HEK293 (cell line): ENCODE measurements at regions not wholly inside any gene's neighbourhood (a gene's known extent, or its start where the extent isn't known, plus 50 kb on each side); places are given as distances from the start of the nearest gene placed in this dataset.
"Not testable (repeated sequence)": the region's sequence is repeated elsewhere in the genome, so short reads cannot be mapped to it uniquely, and the experiment has no call there.

Experiments
- CTCF ChIA-PET: fragments of 350-600 bp; formaldehyde crosslinking; extraction: SDS; loops from one replicate; lab custom pipeline; 2021; ENCODE audit warnings: antibody characterized with exemption; lab: Yijun Ruan, JAX
- POLR2A ChIA-PET: fragments of 300-600 bp; formaldehyde crosslinking; extraction: SDS; loops from one replicate; lab custom pipeline; 2020; ENCODE audit warnings: antibody characterized with exemption, inconsistent platforms; lab: Yijun Ruan, JAX
- H3K27ac ChIP-seq: fragments of 200-500 bp; sonication (Bioruptor generic); 2 replicates; pipeline ENCODE4 v1.5.1; 2014; ENCODE audit warnings: low read depth, low read length, control low read depth, inconsistent platforms; ENCODE audit errors: extremely low read depth
- H3K36me3 ChIP-seq, 2 experiments: fragments of 200-500 bp in 1 of 2; sonication (Bioruptor generic) in 1 of 2; 1 replicate in 1 of 2; 2 replicates in 1 of 2; pipeline ENCODE4 v1.5.1; 2014 to 2017; ENCODE audit warnings: inconsistent platforms in 2 of 2, low read length in 2 of 2; ENCODE audit not compliant: control insufficient read depth in 2 of 2, insufficient read depth in 1 of 2
- H3K4me1 ChIP-seq: fragments of 200-500 bp; sonication (Bioruptor generic); 2 replicates; pipeline ENCODE4 v1.5.1; 2014; ENCODE audit warnings: mild to moderate bottlenecking, low read length, inconsistent platforms; ENCODE audit not compliant: control insufficient read depth, insufficient read depth
- H3K4me3 ChIP-seq: 2 replicates; pipeline ENCODE4 v1.5.1; 2011; ENCODE audit warnings: low read depth, mild to moderate bottlenecking, control low read depth, low read length, moderate library complexity
- H3K9me3 ChIP-seq: fragments of 200-500 bp; sonication (Bioruptor generic); 2 replicates; pipeline ENCODE4 v1.5.1; 2014; ENCODE audit warnings: low read depth, low read length, inconsistent platforms; ENCODE audit not compliant: control insufficient read depth, insufficient read depth
- BCL11B ChIP-seq: fragments of 450-650 bp; formaldehyde crosslinking; IDR thresholded peaks from 2 replicates; pipeline ENCODE4 v1.5.1; 2016; ENCODE audit warnings: low read depth, missing biosample characterization, missing genetic modification characterization
- GLIS1 ChIP-seq: fragments of 450-650 bp; formaldehyde crosslinking; IDR thresholded peaks from 2 replicates; pipeline ENCODE4 v1.5.1; 2016; ENCODE audit warnings: missing biosample characterization, missing genetic modification characterization
- KLF1 ChIP-seq: fragments of 450-650 bp; formaldehyde crosslinking; IDR thresholded peaks from 2 replicates; pipeline ENCODE4 v1.5.1; 2016; ENCODE audit warnings: missing biosample characterization, missing genetic modification characterization
- SP3 ChIP-seq: fragments of 450-650 bp; formaldehyde crosslinking; IDR thresholded peaks from 2 replicates; pipeline ENCODE4 v1.5.1; 2016; ENCODE audit warnings: missing biosample characterization, missing genetic modification characterization
- SP7 ChIP-seq: fragments of 450-650 bp; formaldehyde crosslinking; IDR thresholded peaks from 2 replicates; pipeline ENCODE4 v1.5.1; 2016; ENCODE audit warnings: missing biosample characterization, missing genetic modification characterization
- ZBTB8A ChIP-seq: fragments of 450-650 bp; formaldehyde crosslinking; IDR thresholded peaks from 2 replicates; pipeline ENCODE4 v1.5.1; 2016; ENCODE audit warnings: missing biosample characterization, missing genetic modification characterization
- ZEB2 ChIP-seq: fragments of 450-650 bp; formaldehyde crosslinking; IDR thresholded peaks from 2 replicates; pipeline ENCODE4 v1.5.1; 2016; ENCODE audit warnings: missing biosample characterization, missing genetic modification characterization
- ZFHX2 ChIP-seq: fragments of 450-650 bp; formaldehyde crosslinking; conservative IDR thresholded peaks from 2 replicates; pipeline ENCODE4 v1.5.1; 2016; ENCODE audit warnings: missing biosample characterization, missing genetic modification characterization
- ZIC2 ChIP-seq: fragments of 450-650 bp; formaldehyde crosslinking; IDR thresholded peaks from 2 replicates; pipeline ENCODE4 v1.5.1; 2016; ENCODE audit warnings: missing biosample characterization, missing genetic modification characterization
- ZNF184 ChIP-seq: fragments of 450-650 bp; IDR thresholded peaks from 2 replicates; pipeline ENCODE4 v1.5.1; 2018; ENCODE audit warnings: missing biosample characterization, mild to moderate bottlenecking, missing genetic modification characterization
- ZNF211 ChIP-seq: fragments of 450-650 bp; formaldehyde crosslinking; IDR thresholded peaks from 2 replicates; pipeline ENCODE4 v1.5.1; 2016; ENCODE audit warnings: low read depth, missing biosample characterization, missing genetic modification characterization
- ZNF23 ChIP-seq: fragments of 450-650 bp; formaldehyde crosslinking; IDR thresholded peaks from 2 replicates; pipeline ENCODE4 v1.5.1; 2016; ENCODE audit warnings: missing biosample characterization, missing genetic modification characterization, borderline replicate concordance
- ZNF324 ChIP-seq: fragments of 450-650 bp; formaldehyde crosslinking; IDR thresholded peaks from 2 replicates; pipeline ENCODE4 v1.5.1; 2016; ENCODE audit warnings: missing biosample characterization, missing genetic modification characterization
- ZNF561 ChIP-seq: fragments of 450-650 bp; IDR thresholded peaks from 2 replicates; pipeline ENCODE4 v1.5.1; 2018; ENCODE audit warnings: missing biosample characterization, missing genetic modification characterization, borderline replicate concordance
- ZNF585B ChIP-seq: fragments of 450-650 bp; formaldehyde crosslinking; IDR thresholded peaks from 2 replicates; pipeline ENCODE4 v1.5.1; 2016; ENCODE audit warnings: missing biosample characterization, missing genetic modification characterization
- ZNF629 ChIP-seq: fragments of 450-650 bp; formaldehyde crosslinking; IDR thresholded peaks from 2 replicates; pipeline ENCODE4 v1.5.1; 2017; ENCODE audit warnings: missing biosample characterization, missing genetic modification characterization
- TF ChIP-seq, protein P1 (sequence below): fragments of 450-650 bp; formaldehyde crosslinking; IDR thresholded peaks from 2 replicates; pipeline ENCODE4 v1.5.1; 2016; ENCODE audit warnings: missing biosample characterization, missing genetic modification characterization, low read depth
- TF ChIP-seq, protein P2 (sequence below): fragments of 450-650 bp; formaldehyde crosslinking; IDR thresholded peaks from 2 replicates; pipeline ENCODE4 v1.5.1; 2017; ENCODE audit warnings: missing biosample characterization, mild to moderate bottlenecking, missing genetic modification characterization, moderate library complexity
- TF ChIP-seq, protein P3 (sequence below): fragments of 450-650 bp; formaldehyde crosslinking; IDR thresholded peaks from 2 replicates; pipeline ENCODE4; 2016; ENCODE audit warnings: missing biosample characterization, missing genetic modification characterization
- TF ChIP-seq, protein P4 (sequence below): fragments of 450-650 bp; formaldehyde crosslinking; IDR thresholded peaks from 2 replicates; pipeline ENCODE4 v1.5.1; 2016; ENCODE audit warnings: missing biosample characterization, missing genetic modification characterization

DNA sequence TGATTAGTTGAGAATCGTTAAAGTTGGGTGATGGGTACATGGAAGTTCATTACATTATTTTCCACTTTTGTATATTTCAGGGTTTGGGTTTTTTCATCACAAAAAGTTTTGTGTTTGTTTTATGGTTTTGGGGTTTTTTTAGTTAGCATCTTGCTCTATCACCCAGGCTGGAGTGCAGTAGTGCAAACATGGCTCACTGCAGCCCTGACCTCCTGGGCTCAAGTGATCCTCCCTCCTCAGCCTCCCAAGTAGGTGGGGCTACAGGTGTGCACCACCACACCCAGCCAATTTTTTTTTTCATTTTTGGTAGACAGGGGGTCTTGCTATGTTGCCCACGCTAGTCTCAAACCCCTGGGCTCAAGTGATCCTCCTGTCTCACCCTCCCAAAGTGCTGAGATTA is 100.1 kb upstream of the CHD2 start (continued):
- TF ChIP-seq ZNF23 (tag by site-specific recombination): no peak

DNA sequence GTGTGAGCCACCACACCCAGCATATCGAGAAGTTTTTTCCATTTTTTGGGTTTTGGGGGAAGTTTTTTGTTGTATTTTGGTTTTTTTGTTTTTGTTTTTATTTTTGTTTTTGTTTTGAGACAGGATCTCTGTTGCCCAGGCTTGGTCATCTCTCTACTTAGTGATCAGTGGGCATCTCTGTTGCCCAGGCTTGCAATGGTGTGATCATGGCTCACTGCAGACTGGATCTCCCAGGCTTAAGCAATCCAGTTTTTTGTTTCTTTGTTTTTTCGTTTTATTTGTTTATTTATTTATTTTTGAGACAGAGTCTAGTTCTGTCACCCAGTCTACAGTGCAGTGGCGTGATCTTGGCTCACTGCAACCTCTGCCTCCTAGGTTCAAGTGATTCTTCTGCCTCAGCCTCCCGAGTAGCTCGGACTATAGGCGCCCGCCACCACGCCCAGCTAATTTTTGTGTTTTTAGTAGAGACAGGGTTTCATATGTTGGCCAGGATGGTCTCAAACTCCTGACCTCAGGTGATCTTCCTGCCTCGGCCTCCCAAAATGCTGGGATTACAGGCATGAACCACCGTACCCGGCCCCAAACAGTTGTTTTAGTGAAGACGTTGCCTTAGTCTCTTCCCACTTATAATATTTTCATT is 99.6 kb upstream of the CHD2 start:
- POLR2A ChIA-PET: interaction anchor here (0.6 to 2.4 kb wide), 7 partner anchors 31 to 121 kb away, joined by 3 to 20 read pairs (median 5); no protein-coding TSS in a partner anchor
- H3K4me1 ChIP-seq, H3K27ac ChIP-seq, H3K4me3 ChIP-seq, H3K36me3 ChIP-seq, H3K9me3 ChIP-seq: not testable (repeated sequence)
- CTCF ChIA-PET: interaction anchor here (0.7 to 1.4 kb wide), 8 partner anchors 8 to 188 kb away, joined by 3 to 5 read pairs (median 4); partner anchors contain the start of gene CHD2

DNA sequence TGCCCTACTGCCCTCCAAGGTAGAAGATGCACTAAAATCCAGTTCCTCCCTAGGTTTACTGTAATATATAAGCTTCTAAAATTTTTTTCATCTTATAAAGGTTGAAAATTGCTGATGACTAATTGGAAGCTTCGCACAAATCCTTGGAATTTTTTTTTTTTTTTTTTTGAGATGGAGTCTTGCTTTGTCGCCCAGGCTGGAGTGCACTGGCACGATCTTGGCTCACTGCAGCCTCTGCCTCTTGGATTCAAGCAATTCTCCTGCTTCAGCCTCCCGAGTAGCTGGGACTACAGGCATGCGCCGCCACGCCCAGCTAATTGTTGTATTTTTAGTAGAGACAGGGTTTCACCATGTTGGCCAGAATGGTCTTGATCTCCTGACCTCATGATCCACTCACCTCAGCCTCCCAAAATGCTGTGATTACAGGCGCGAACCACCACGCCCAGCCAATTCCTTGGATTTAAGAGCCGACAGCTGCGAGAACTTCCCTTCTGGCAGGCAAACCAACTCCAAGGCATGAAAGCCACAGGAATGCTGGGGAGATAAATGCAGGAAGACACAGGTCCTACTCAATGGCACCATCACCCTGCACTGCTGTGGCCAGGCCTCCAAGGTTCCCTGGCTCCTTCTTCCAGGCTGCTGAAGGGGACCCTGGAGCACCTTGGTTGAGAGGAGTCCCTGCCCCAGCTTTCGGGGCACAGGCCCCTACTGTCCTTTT is 98.9 kb upstream of the CHD2 start:
- not testable (repeated sequence) for H3K9me3 ChIP-seq, H3K4me1 ChIP-seq, H3K4me3 ChIP-seq, H3K36me3 ChIP-seq, H3K27ac ChIP-seq
- TF ChIP-seq KLF1 (tag by site-specific recombination) (peak; percentile 71), ZNF211 (tag by site-specific recombination) (0 out of 2 replicates have a peak, but pooled peaks have one; percentile 0)
- ChIA-PET POLR2A (interaction anchor here (0.5 to 2.4 kb wide), 18 partner anchors 11 to 169 kb away, joined by 3 to 20 read pairs (median 5); no protein-coding TSS in a partner anchor), CTCF (interaction anchor here (0.6 to 2.1 kb wide), 15 partner anchors 8 to 705 kb away, joined by 3 to 7 read pairs (median 4); partner anchors contain the start of gene CHD2)

DNA sequence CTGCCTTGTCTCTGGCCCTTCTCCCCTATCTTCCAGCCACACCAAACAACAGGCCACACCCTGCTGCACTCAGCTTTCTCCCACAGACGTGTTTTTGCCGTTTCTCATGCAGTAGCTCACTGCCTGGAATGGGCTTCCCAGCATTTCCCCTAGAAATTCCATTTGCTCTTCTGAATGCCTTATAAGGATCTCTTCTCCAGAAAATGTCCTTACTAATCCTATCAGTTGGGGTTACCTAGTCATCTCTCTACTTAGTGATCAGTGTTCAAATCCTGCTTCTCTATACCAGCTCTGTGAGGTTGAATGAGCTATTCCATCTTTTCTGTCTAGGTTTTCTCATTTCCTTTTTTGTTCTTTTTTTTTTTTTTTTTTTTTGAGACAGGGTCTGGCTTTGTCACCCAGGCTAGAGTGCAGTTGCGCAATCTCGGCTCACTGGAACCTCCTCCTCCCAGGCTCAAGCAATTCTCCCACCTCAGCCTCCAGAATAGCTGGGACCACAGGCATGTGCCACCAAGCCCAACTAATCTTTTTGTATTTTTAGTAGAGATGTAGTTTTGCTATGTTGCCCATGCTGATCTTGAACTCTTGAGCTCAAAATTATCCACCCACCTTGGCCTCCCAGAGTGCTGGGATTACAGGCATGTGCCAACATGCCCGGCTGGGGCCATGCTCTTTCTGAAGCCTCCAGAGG is 98.2 kb upstream of the CHD2 start:
- H3K27ac ChIP-seq: peak overlapping the region; percentile 76
- no peaks in the 10 kb centered on the region for H3K9me3 ChIP-seq
- no peak overlapping the region for H3K4me3 ChIP-seq
- ChIA-PET POLR2A (interaction anchor here (0.5 to 2.4 kb wide), 17 partner anchors 10 to 168 kb away, joined by 3 to 20 read pairs (median 5); no protein-coding TSS in a partner anchor), CTCF (interaction anchor here (0.6 to 2.1 kb wide), 12 partner anchors 9 to 706 kb away, joined by 3 to 7 read pairs (median 3); partner anchors contain the start of gene CHD2)
- H3K36me3 ChIP-seq: no peaks in the 10 kb centered on the region
- H3K4me1 ChIP-seq: no peaks in the 10 kb centered on the region
- TF ChIP-seq ZBTB8A (tag by site-specific recombination) (0 out of 2 replicates have a peak, but pooled peaks have one; percentile 11), ZNF324 (0 out of 2 replicates have a peak, but pooled peaks have one; percentile 63), GLIS1 (tag by site-specific recombination) (peak; percentile 23; the same call in 1 of the 2 replicates), ZNF585B (no peak), ZEB2 (tag by site-specific recombination) (peak; percentile 36; the same call in 1 of the 2 replicates), ZNF184 (tag by site-specific recombination) (no peak), ZIC2 (no peak), ZNF561 (no peak), ZNF629 (tag by site-specific recombination) (0 out of 2 replicates have a peak, but pooled peaks have one; percentile 33), SP3 (no peak), ZNF211 (tag by site-specific recombination) (0 out of 2 replicates have a peak, but pooled peaks have one; percentile 3), SP7 (tag by site-specific recombination) (peak; percentile 53; the same call in 1 of the 2 replicates), BCL11B (tag by site-specific recombination) (no peak), ZFHX2 (tag by site-specific recombination) (peak; percentile 66)
- TF ChIP-seq, protein P1, sequence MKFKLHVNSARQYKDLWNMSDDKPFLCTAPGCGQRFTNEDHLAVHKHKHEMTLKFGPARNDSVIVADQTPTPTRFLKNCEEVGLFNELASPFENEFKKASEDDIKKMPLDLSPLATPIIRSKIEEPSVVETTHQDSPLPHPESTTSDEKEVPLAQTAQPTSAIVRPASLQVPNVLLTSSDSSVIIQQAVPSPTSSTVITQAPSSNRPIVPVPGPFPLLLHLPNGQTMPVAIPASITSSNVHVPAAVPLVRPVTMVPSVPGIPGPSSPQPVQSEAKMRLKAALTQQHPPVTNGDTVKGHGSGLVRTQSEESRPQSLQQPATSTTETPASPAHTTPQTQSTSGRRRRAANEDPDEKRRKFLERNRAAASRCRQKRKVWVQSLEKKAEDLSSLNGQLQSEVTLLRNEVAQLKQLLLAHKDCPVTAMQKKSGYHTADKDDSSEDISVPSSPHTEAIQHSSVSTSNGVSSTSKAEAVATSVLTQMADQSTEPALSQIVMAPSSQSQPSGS (tag by site-specific recombination): no peak
- TF ChIP-seq, protein P2, sequence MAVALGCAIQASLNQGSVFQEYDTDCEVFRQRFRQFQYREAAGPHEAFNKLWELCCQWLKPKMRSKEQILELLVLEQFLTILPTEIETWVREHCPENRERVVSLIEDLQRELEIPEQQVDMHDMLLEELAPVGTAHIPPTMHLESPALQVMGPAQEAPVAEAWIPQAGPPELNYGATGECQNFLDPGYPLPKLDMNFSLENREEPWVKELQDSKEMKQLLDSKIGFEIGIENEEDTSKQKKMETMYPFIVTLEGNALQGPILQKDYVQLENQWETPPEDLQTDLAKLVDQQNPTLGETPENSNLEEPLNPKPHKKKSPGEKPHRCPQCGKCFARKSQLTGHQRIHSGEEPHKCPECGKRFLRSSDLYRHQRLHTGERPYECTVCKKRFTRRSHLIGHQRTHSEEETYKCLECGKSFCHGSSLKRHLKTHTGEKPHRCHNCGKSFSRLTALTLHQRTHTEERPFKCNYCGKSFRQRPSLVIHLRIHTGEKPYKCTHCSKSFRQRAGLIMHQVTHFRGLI (tag by site-specific recombination): peak; percentile 79; the same call in 1 of the 2 replicates
- TF ChIP-seq, protein P3, sequence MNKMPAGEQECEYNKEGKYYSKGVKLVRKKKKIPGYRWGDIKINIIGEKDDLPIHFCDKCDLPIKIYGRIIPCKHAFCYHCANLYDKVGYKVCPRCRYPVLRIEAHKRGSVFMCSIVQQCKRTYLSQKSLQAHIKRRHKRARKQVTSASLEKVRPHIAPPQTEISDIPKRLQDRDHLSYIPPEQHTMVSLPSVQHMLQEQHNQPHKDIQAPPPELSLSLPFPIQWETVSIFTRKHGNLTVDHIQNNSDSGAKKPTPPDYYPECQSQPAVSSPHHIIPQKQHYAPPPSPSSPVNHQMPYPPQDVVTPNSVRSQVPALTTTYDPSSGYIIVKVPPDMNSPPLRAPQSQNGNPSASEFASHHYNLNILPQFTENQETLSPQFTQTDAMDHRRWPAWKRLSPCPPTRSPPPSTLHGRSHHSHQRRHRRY (tag by site-specific recombination): no peak
- TF ChIP-seq, protein P4, sequence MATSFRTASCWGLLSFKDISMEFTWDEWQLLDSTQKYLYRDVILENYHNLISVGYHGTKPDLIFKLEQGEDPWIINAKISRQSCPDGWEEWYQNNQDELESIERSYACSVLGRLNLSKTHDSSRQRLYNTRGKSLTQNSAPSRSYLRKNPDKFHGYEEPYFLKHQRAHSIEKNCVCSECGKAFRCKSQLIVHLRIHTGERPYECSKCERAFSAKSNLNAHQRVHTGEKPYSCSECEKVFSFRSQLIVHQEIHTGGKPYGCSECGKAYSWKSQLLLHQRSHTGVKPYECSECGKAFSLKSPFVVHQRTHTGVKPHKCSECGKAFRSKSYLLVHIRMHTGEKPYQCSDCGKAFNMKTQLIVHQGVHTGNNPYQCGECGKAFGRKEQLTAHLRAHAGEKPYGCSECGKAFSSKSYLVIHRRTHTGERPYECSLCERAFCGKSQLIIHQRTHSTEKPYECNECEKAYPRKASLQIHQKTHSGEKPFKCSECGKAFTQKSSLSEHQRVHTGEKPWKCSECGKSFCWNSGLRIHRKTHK: no peak
